K562 (cell line): ENCODE measurements at regions not wholly inside any gene's neighbourhood (a gene's known extent, or its start where the extent isn't known, plus 50 kb on each side); places are given as distances from the start of the nearest gene placed in this dataset.

Experiments
- AFF4 ChIP-seq: sonication (generic); formaldehyde crosslinking; IDR thresholded peaks from 2 replicates; pipeline ENCODE4 v1.8.0; 2023; ENCODE audit warnings: mild to moderate bottlenecking, missing genetic modification reagents
- BRCA1 ChIP-seq, 2 experiments: fragments of 450-650 bp in 1 of 2; sonication (generic) in 1 of 2; formaldehyde crosslinking in 1 of 2; IDR thresholded peaks; 2 replicates each; pipeline versions ENCODE4 v1.5.0 to v1.6.1; 2017 to 2020; ENCODE audit warnings: mild to moderate bottlenecking in 1 of 2, missing genetic modification reagents in 1 of 2
- CREB1 ChIP-seq, 2 experiments: sonication (generic) in 1 of 2; formaldehyde crosslinking in 1 of 2; IDR thresholded peaks; 2 replicates each; pipeline versions ENCODE4 v1.6.1 to v1.8.0; 2012 to 2022; ENCODE audit warnings: inconsistent platforms in 1 of 2, mild to moderate bottlenecking in 1 of 2, missing genetic modification reagents in 1 of 2, moderate library complexity in 1 of 2
- HMG20A ChIP-seq: fragments of 450-650 bp; formaldehyde crosslinking; conservative IDR thresholded peaks from 2 replicates; pipeline ENCODE4 v1.4.0; 2020; ENCODE audit warnings: mild to moderate bottlenecking, mixed read lengths
- IRF1 ChIP-seq: sonication (generic); formaldehyde crosslinking; IDR thresholded peaks from 2 replicates; pipeline ENCODE4 v1.8.0; 2022; ENCODE audit warnings: missing genetic modification reagents, mild to moderate bottlenecking, borderline replicate concordance
- POLR2AphosphoS2 ChIP-seq: IDR thresholded peaks from 2 replicates; pipeline ENCODE4 v1.6.1; 2012; ENCODE audit warnings: low read length, improper control_type of control experiment
- POLR2AphosphoS5 ChIP-seq: IDR thresholded peaks from 2 replicates; pipeline ENCODE4 v1.6.1; 2011; ENCODE audit warnings: mild to moderate bottlenecking, low read depth, low read length, moderate library complexity; ENCODE audit not compliant: control insufficient read depth, insufficient read depth
- SRF ChIP-seq, 2 experiments: fragments of 250-450, 450-650 bp in 1 of 2; sonication (Bioruptor Pico) in 1 of 2; sonication (generic) in 1 of 2; formaldehyde crosslinking; IDR thresholded peaks; 2 replicates each; pipeline versions ENCODE4 v1.5.0 to v1.5.1; 2020 to 2022; ENCODE audit warnings: mild to moderate bottlenecking in 1 of 2, missing genetic modification reagents in 1 of 2
- ZBTB11 ChIP-seq, 3 experiments: fragments of 200-800 bp in 1 of 3; fragments of 250-450 bp in 1 of 3; fragments of 450-650 bp in 1 of 3; sonication (Bioruptor Pico) in 1 of 3; sonication (Bioruptor generic) in 1 of 3; formaldehyde crosslinking in 1 of 3; IDR thresholded peaks; 2 replicates each; pipeline versions ENCODE4 v1.6.1 to v1.8.0; 2016 to 2022; ENCODE audit warnings: mild to moderate bottlenecking in 2 of 3, missing genetic modification characterization in 2 of 3, missing compliant biosample characterization in 1 of 3, moderate library complexity in 1 of 3
- TF ChIP-seq, protein P1 (sequence below): sonication (generic); formaldehyde crosslinking; IDR thresholded peaks from 2 replicates; pipeline ENCODE4 v1.5.0; 2020; ENCODE audit warnings: missing genetic modification reagents

DNA sequence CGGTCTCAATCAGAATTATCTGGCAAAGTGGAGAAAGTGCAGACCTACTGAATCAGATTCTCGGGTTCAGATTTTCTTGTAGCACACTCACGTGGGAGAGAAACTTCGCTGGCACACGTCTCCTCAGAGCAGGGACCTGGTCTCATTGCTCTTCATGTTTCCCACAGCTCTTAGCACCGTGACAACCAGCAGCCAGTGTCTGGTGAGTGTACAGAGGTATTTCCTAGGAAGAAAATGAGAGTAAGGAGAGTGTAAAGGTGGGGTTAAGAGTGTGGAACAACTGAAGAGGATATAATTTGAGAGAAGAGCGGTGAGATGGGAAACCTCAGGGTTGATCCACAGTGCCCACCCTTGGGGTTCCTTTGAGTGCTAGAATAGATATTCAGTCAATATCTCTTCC, 89.2 kb downstream of the ARF6 start:
- TF ChIP-seq POLR2AphosphoS5 (no peak), BRCA1 (IDR thresholded peaks at IDR 0.05) (no peak), BRCA1 (CRISPR knock-in tag; IDR thresholded peaks at IDR 0.05) (no peak), CREB1 (IDR thresholded peaks at IDR 0.05) (no peak), CREB1 (CRISPR knock-in tag; IDR thresholded peaks at IDR 0.05) (no peak), AFF4 (CRISPR knock-in tag) (no peak), IRF1 (CRISPR knock-in tag) (no peak), POLR2AphosphoS2 (no peak), SRF (CRISPR knock-in tag; IDR thresholded peaks at IDR 0.05) (no peak), ZBTB11 (CRISPR knock-in tag; IDR thresholded peaks at IDR 0.05) (no peak), HMG20A (CRISPR knock-in tag) (no peak)
- TF ChIP-seq, protein P1, sequence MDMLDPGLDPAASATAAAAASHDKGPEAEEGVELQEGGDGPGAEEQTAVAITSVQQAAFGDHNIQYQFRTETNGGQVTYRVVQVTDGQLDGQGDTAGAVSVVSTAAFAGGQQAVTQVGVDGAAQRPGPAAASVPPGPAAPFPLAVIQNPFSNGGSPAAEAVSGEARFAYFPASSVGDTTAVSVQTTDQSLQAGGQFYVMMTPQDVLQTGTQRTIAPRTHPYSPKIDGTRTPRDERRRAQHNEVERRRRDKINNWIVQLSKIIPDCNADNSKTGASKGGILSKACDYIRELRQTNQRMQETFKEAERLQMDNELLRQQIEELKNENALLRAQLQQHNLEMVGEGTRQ (CRISPR knock-in tag): no peak
